ENCODE measurements at regions not wholly inside any gene's neighbourhood (a gene's known extent, or its start where the extent isn't known, plus 50 kb on each side); places are given as distances from the start of the nearest gene placed in this dataset.

DNA sequence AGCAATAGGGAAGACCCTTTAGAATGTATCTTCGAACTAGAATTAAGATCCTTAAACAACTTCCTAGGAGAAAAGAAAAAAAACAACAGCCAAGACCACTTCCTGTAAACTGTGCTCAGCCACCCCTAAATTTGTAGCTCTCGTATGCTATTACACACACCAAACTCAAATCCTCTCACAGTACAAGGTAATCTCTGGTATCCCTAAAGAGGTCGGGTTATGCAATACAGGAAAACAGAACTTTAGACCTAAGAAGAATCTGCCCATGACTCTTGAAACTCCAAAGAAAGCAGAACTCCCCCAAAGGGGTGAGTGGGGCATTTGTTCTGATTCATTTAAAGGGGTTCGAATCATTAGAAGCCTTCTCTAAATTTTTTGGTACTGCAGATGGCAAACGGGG lies 170.9 kb upstream of the CASK start:
- Mint-ChIP-seq H3K36me3 (ENCODE audit: insufficient read depth, unreplicated experiment) (no peaks in the 10 kb centered on the region), H3K4me3 (ENCODE audit: unreplicated experiment) (no peak overlapping the region), H3K27me3 (ENCODE audit: insufficient read depth, unreplicated experiment) (peaks cover 54% of the 10 kb centered on the region), H3K4me1 (ENCODE audit: insufficient read depth, unreplicated experiment) (no peaks in the 10 kb centered on the region), H3K27ac (ENCODE audit: low read depth, unreplicated experiment) (no peak overlapping the region), H3K9me3 (ENCODE audit: unreplicated experiment) (no peaks in the 10 kb centered on the region)
- no peak for DNase-seq (ENCODE audit: unreplicated experiment)
- no peak for TF ChIP-seq CTCF (IDR thresholded peaks at IDR 0.05; ENCODE audit: unreplicated experiment)
- ChIA-PET CTCF (no interaction called here), POLR2A (no interaction called here)
- intact Hi-C loops (cut with micrococcal nuclease) = no loop called here
- no TSS peak for BruUV-seq (replicated peaks)

- BruUV-seq (replicated peaks) = no TSS peak
- intact Hi-C loops (cut with micrococcal nuclease) = no loop called here
- no peaks in the 10 kb centered on the region for H3K9me3 Mint-ChIP-seq (ENCODE audit: unreplicated experiment)
- no peak overlapping the region for H3K4me3 Mint-ChIP-seq (ENCODE audit: unreplicated experiment)
- no peaks in the 10 kb centered on the region for H3K4me1 Mint-ChIP-seq (ENCODE audit: insufficient read depth, unreplicated experiment)
- H3K27me3 Mint-ChIP-seq (ENCODE audit: insufficient read depth, unreplicated experiment) = peaks cover 50% of the 10 kb centered on the region
- H3K27ac Mint-ChIP-seq (ENCODE audit: low read depth, unreplicated experiment) = no peak overlapping the region
- no peaks in the 10 kb centered on the region for H3K36me3 Mint-ChIP-seq (ENCODE audit: insufficient read depth, unreplicated experiment)
- POLR2A ChIA-PET = no interaction called here
- no peak for TF ChIP-seq CTCF (IDR thresholded peaks at IDR 0.05; ENCODE audit: unreplicated experiment)
- CTCF ChIA-PET = no interaction called here
- no peak for DNase-seq (ENCODE audit: unreplicated experiment)
These were observed 170.4 kb upstream of the CASK start for GRCh38 chrX:42093756-42094155.

DNA sequence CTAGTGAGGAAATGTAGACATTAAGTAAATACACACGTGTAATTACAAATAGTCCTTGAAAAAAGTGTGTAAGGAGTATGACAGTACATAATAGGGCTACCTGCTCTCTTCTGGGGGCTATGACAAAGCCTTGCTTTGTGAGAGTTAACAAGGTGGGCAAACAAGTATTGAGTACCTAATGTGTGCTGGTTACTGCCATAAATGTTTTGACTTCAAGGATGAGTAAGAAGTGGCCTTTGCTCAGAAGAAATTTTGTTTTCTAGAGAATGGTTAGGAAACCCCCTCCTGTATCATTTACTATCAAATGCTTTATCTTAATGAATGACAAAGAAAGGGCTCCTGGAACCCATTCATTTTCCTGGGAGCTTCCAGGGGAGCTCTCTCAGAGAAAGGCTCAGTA lies 167.0 kb upstream of the CASK start:
- Mint-ChIP-seq H3K27ac (ENCODE audit: low read depth, unreplicated experiment) (no peak overlapping the region), H3K36me3 (ENCODE audit: insufficient read depth, unreplicated experiment) (no peaks in the 10 kb centered on the region), H3K9me3 (ENCODE audit: unreplicated experiment) (no peaks in the 10 kb centered on the region), H3K27me3 (ENCODE audit: insufficient read depth, unreplicated experiment) (peaks cover 16% of the 10 kb centered on the region), H3K4me1 (ENCODE audit: insufficient read depth, unreplicated experiment) (no peaks in the 10 kb centered on the region), H3K4me3 (ENCODE audit: unreplicated experiment) (no peak overlapping the region)
- intact Hi-C loops (cut with micrococcal nuclease) = no loop called here
- CTCF ChIA-PET = interaction anchor here (0.7 kb wide), 1 partner anchor 1578 kb away, joined by 3 read pairs; no protein-coding TSS in a partner anchor
- BruUV-seq (replicated peaks) = no TSS peak
- POLR2A ChIA-PET = no interaction called here
- no peak for DNase-seq (ENCODE audit: unreplicated experiment)
- no peak for TF ChIP-seq CTCF (IDR thresholded peaks at IDR 0.05; ENCODE audit: unreplicated experiment)

DNA sequence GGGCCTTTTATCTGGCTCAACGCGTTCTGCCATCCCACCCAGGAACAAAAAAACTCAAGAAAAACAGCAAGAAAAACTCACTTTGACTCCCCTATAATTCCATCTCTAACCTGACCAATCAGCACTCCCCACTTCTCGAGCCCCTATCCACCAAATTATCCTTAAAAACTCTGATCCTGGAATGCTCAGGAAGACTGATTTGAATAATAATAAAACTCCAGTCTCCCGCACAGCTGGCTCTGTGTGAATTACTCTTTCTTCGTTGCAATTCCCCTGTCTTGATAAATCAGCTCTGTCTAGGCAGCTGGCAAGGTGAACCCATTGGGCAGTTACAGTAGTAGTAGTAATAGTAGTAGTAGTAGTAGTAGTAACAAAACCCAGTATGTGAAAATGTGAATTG lies 165.7 kb upstream of the CASK start:
- ChIA-PET POLR2A (no interaction called here), CTCF (no interaction called here)
- BruUV-seq (replicated peaks) = no TSS peak
- no peaks in the 10 kb centered on the region for H3K4me1 Mint-ChIP-seq (ENCODE audit: insufficient read depth, unreplicated experiment)
- H3K4me3 Mint-ChIP-seq (ENCODE audit: unreplicated experiment) = no peak overlapping the region
- H3K27me3 Mint-ChIP-seq (ENCODE audit: insufficient read depth, unreplicated experiment) = peaks cover 3% of the 10 kb centered on the region
- intact Hi-C loops (cut with micrococcal nuclease) = no loop called here
- no peaks in the 10 kb centered on the region for H3K36me3 Mint-ChIP-seq (ENCODE audit: insufficient read depth, unreplicated experiment)
- TF ChIP-seq CTCF (IDR thresholded peaks at IDR 0.05; ENCODE audit: unreplicated experiment) = no peak
- DNase-seq (ENCODE audit: unreplicated experiment) = no peak
- no peak overlapping the region for H3K27ac Mint-ChIP-seq (ENCODE audit: low read depth, unreplicated experiment)
- no peaks in the 10 kb centered on the region for H3K9me3 Mint-ChIP-seq (ENCODE audit: unreplicated experiment)

Data from MCF 10A (cell line).